ENCODE measurements at regions not wholly inside any gene's neighbourhood (a gene's known extent, or its start where the extent isn't known, plus 50 kb on each side); places are given as distances from the start of the nearest gene placed in this dataset.

GRCh38 chr4:173940146-173940545 is 343.3 kb downstream of the FBXO8 start:
- TF ChIP-seq, protein P1, sequence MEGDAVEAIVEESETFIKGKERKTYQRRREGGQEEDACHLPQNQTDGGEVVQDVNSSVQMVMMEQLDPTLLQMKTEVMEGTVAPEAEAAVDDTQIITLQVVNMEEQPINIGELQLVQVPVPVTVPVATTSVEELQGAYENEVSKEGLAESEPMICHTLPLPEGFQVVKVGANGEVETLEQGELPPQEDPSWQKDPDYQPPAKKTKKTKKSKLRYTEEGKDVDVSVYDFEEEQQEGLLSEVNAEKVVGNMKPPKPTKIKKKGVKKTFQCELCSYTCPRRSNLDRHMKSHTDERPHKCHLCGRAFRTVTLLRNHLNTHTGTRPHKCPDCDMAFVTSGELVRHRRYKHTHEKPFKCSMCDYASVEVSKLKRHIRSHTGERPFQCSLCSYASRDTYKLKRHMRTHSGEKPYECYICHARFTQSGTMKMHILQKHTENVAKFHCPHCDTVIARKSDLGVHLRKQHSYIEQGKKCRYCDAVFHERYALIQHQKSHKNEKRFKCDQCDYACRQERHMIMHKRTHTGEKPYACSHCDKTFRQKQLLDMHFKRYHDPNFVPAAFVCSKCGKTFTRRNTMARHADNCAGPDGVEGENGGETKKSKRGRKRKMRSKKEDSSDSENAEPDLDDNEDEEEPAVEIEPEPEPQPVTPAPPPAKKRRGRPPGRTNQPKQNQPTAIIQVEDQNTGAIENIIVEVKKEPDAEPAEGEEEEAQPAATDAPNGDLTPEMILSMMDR (conservative IDR thresholded peaks at IDR 0.05; ENCODE audit: low read length) = no peak
- no peak for TF ChIP-seq EZH2phosphoT487 (IDR thresholded peaks at IDR 0.05; ENCODE audit: borderline replicate concordance)

Measured in Loucy (cell line).